HT-29 (cell line): ENCODE measurements at regions not wholly inside any gene's neighbourhood (a gene's known extent, or its start where the extent isn't known, plus 50 kb on each side); places are given as distances from the start of the nearest gene placed in this dataset.

Source experiments
- DNase-seq: peaks from one replicate; pipeline ENCODE4 v3.0.0-alpha.2; 2015; ENCODE audit warnings: low spot score

- no peak for DNase-seq
These were observed 689.9 kb downstream of the DSC3 start for GRCh38 chr18:30352551-30353168.

- no peak for DNase-seq
These were observed 692.3 kb downstream of the DSC3 start for GRCh38 chr18:30350263-30350662.

DNA sequence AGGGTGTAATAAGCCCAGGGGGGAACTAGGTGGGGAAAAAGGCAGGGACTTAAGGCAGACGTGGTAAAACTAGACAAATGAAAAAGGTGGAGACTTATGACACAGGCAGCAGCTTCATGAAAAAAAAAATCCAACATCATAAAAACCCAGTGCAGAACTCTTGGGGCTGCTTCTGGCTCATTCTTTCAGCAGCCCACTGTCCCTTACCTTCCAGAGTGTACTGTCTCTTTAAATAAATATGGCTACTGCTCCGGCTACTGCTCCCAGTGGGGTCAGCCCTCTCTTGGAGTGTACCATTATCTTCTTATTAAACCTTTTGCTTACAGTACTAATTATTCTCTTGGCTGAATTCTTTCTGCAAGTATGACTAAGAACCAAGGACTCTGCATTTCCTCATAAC, 699.5 kb downstream of the DSC3 start:
- DNase-seq = no peak

GRCh38 chr18:30342675-30343074, 699.9 kb downstream of the DSC3 start:
- no peak for DNase-seq

DNA sequence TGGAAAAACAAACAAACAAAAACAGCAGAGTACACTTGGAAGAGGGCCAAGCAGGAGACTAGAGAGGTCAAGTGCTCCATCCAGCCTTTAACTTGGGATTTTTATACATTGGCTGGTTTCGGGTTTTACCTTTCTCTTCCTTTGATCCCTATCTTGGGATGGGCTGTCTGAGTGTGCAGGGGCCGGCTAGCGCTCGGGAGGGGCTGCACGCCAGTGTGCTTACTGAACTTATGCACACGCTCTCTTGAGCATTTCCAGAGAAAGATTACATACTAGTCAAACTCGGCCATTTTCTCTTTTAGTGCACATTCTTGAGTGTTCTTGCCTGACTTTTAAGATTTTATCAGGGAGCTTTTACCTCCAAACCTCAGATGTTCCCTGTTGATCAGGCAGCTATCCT, 707.8 kb downstream of the DSC3 start:
- no peak for DNase-seq

- no peak for DNase-seq
These were observed 709.2 kb downstream of the DSC3 start for GRCh38 chr18:30333310-30333709.

DNA sequence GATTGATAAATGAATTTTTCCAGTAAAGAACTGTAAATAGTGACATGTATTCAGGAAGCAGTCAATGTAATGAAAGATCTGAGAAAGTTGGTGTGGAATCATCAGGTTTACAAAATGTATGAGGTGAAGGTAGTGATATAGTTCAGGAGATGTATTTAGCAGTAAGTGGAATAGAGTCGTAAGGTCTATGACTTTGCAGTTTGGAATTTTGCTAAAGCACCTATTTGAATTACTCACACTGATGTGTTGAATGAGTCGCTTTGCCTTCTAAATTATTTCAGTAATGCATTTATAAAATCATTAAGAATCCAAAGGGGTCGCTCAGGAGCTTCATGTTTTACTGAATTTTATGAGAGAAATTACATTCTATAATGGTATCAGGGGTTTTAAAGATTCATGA, 713.7 kb downstream of the DSC3 start:
- no peak for DNase-seq

- no peak for DNase-seq
These were observed 740.4 kb downstream of the DSC3 start for GRCh38 chr18:30302181-30302580.

GRCh38 chr18:30298769-30299168, 743.8 kb downstream of the DSC3 start:
- no peak for DNase-seq

GRCh38 chr18:30288662-30289414, 753.7 kb downstream of the DSC3 start:
- no peak for DNase-seq

DNA sequence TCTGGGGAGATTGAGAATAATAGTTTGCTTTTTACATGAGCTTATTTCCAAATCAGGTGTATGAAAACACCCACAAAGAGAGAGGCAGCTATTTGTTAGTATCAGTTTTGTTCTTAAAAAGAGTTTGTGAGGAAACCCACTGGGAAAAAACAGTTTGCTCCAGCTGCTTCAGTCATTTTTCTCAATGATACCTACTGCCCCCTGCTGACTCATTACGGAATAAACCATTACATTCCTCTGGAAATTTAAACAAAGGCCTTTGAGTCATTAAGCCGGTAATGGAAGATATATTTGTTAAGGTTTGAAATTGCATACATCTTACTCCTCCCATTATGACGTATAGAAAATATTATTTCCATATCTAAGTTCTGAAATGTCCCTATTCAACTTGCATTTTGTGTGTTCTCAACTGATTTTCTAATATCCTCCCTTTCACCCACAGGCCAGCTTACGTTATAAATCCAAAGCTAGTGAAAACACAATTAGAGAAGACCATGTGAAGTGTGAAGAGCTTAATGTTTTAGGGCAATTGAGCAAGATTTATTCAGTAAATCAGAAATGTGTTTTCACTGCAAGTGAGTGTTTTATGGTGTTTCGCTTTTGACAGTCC, 761.6 kb downstream of the DSC3 start:
- DNase-seq = peak; percentile 59

DNA sequence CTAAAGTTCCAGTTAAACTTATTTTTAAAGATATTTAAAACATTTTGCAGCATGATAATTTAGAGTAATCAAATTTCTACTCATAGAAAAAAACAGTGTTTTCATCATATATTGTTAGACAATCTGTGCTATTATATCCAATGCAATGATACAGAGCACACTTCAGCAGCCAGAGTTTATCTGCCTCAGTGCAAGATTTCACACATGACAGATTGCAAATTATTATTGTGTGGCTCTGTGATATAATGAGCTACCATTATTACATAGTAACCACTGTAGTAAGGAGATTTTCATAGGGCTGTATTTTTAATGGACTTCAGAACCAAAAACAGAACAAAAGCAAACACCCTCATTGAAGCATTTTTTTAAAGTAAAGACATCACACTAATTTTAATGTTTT, 762.4 kb downstream of the DSC3 start:
- DNase-seq = no peak

DNA sequence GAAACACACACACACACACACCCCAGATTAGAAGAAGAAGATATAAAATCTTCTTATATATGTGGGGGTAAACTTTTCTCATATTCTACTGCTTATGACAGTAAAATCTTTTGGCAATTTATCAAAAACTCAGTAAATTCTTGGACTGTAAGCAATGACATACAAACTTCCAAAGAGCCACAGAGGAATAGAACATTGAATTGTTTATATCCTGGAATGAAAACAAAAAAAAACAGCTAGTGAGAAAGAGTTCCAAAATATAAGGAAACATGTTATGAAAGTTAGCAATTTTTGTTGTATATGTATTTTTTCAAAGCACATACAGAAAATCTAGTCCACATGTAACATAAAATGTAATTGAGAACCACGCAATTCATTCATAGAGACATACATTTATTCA, 764.9 kb downstream of the DSC3 start:
- no peak for DNase-seq

DNA sequence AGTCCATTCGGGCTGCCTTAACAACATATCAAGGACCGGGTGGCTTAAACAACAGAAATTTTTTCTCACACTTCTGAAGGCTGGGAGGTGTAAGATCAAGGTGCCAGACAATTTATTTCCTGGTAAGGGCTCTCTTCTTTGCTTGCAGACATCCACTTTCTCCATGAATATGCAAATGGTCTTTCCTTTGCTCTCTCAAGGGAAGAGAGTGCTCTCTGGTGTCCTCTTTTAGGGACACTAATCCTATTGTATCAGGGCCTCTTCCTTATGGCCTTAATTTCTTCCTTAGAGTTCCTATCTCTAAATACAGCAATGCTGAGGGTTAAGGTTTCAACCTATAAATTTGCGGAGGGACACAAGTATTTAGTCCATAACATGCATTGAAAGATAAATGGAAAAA, 770.8 kb downstream of the DSC3 start:
- no peak for DNase-seq

GRCh38 chr18:30265190-30265589, 777.4 kb downstream of the DSC3 start:
- DNase-seq = no peak

DNA sequence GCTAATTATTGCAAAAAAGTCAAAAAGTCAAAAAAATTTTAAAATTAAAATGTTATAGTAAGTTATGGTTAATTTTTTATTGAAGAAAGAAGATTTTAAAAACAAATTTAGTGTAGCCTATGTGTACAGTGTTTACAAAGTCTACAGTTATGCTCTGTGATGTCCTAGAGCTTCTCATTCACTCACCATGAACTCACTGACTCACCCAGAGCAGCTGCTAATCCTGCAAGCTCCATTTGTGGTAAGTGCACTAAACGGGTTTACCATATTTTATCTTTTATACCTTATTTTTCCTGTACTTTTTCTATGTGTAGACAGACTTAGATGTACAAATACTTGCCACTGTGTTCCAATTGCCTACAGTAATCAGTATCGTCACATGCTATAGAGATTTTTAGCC, 788.2 kb downstream of the DSC3 start:
- no peak for DNase-seq

GRCh38 chr18:30248056-30248455, 794.5 kb downstream of the DSC3 start:
- no peak for DNase-seq

DNA sequence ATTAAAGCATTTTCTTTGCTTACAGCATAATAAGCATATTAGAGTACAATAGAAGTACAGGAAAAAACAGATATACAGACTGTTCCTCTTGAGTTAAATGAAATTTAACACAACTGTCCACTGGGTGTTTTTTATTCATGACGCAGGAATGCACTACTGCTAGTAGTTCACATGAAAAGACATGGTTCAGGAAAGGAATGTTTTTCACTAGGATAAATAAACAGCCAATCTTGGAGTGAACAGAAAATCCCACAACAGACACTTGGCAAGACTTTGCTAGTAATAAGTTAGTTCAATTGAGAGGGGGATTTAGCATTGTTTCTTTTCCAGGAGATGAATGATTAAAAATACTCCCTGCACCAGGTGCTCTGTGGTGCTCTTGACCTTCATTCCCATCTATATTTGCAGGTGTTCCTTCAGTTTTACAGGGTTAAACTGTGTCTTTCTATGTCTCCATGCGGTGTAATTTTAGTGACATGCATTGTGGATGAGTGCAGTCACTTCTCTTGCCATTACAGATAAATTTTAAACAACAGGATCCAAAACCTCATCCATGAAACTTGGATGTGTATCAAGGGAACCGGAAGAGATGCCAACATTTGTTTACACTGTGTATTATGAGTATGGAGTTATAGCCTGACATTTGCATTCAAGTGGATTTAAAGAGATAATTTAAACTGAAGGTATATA, 796.6 kb downstream of the DSC3 start:
- DNase-seq = no peak

GRCh38 chr18:30234755-30235154, 807.8 kb downstream of the DSC3 start:
- DNase-seq = no peak

DNA sequence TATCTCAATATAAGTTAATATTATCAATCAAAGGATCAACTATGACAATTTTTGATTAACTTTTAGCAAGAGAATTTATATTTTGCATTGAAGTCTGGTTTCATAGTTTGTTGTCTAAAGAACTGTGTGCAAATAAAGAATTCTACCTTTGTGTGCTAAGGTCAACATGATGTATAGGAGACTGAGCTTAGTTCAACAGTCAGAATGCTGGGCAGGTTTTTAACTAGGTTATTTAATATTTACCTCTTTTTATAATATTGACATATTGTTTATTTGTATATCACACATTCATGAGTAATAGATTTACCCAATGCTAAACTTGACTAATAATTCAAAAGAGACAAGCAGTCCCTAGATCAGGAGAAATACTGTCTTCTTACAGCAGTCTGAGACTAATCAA, 831.4 kb downstream of the DSC3 start:
- no peak for DNase-seq

- DNase-seq = no peak
These were observed 834.0 kb downstream of the DSC3 start for GRCh38 chr18:30208546-30208945.

GRCh38 chr18:30192216-30192615, 850.3 kb downstream of the DSC3 start:
- DNase-seq = no peak

- no peak for DNase-seq
These were observed 856.3 kb downstream of the DSC3 start for GRCh38 chr18:30186245-30186644.
